Body of pancreas (tissue), 4 donors: ENCODE measurements at regions not wholly inside any gene's neighbourhood (a gene's known extent, or its start where the extent isn't known, plus 50 kb on each side); places are given as distances from the start of the nearest gene placed in this dataset.

ENCODE experiments used
- ATAC-seq: fragments of 150-250 bp; one replicate; pipeline ENCODE4 v1.9.1; 2016
- DNase-seq, 4 donors: peaks; one replicate each; pipeline ENCODE4 v3.0.0-alpha.2; 2019
- H3K27ac ChIP-seq, 4 donors: fragments of 200-600 bp; sonication (generic); 1 replicate in 3 of 4; 2 replicates in 1 of 4; pipeline versions ENCODE4 v1.5.1 to v1.6.1; 2016 to 2019; ENCODE audit warnings: mild to moderate bottlenecking in 1 of 4, mixed read lengths in 1 of 4, moderate library complexity in 1 of 4
- H3K27me3 ChIP-seq, 2 donors: fragments of 200-600 bp; sonication (generic); one replicate each; pipeline ENCODE4 v1.6.0; 2016; ENCODE audit warnings: mild to moderate bottlenecking in 1 of 2
- H3K36me3 ChIP-seq, 2 donors: fragments of 200-600 bp; sonication (generic); replicated peaks in 1 of 2; 2 replicates each; pipeline ENCODE4 v1.5.1; 2016; ENCODE audit warnings: low read depth in 2 of 2; ENCODE audit not compliant: insufficient read depth in 1 of 2
- H3K4me1 ChIP-seq: fragments of 200-600 bp; sonication (generic); one replicate; pipeline ENCODE4 v1.6.0; 2016
- H3K4me3 ChIP-seq, 2 donors: fragments of 200-600 bp; sonication (generic); 1 replicate in 1 of 2; 2 replicates in 1 of 2; pipeline ENCODE4 v1.5.1; 2016 to 2019
- H3K9me3 ChIP-seq, 3 donors: fragments of 200-600 bp; sonication (generic); 1 replicate in 2 of 3; 2 replicates in 1 of 3; pipeline ENCODE4 v1.5.1; 2016
- CTCF ChIP-seq, 7 experiments: fragments of 450-650 bp in 4 of 7; fragments of 200-600 bp in 3 of 7; sonication (generic) in 3 of 7; IDR thresholded peaks; one replicate each; pipeline ENCODE4 v1.5.1; 2016 to 2019; ENCODE audit warnings: antibody characterized with exemption in 7 of 7
- POLR2A ChIP-seq, 3 donors: fragments of 450-650 bp; IDR thresholded peaks; one replicate each; pipeline ENCODE4 v1.6.1; 2016; ENCODE audit warnings: antibody characterized with exemption in 3 of 3, mild to moderate bottlenecking in 2 of 3
- WGBS, 2 donors: methylation state at CpG; one replicate each; pipeline ENCODE4 v1.1.5; 2017; 5-methylcytosine and 5-hydroxymethylcytosine counted together
- intact Hi-C: fragments of 100-400 bp; cut with DNase I; formaldehyde crosslinking; loops from one replicate; pipeline ENCODE4 v1.15.1; 2023

- Histone ChIP-seq H3K27ac (no peak overlapping the region), H3K36me3 (no peaks in the 10 kb centered on the region), H3K4me1 (peaks cover 4% of the 10 kb centered on the region), H3K9me3 (no peaks in the 10 kb centered on the region), H3K27me3 (no peaks in the 10 kb centered on the region), H3K4me3 (no peak overlapping the region)
- no peak for ATAC-seq
- WGBS, 2 donors, result 76 to 86% methylated on average over 1 of the region's 1 CpG
- DNase-seq, result no peak
- TF ChIP-seq POLR2A (IDR thresholded peaks at IDR 0.05), result no peak
- TF ChIP-seq CTCF (IDR thresholded peaks at IDR 0.05), result no peak
- intact Hi-C loops, result no loop called here
Measured at GRCh38 chr18:48473816-48474215, 64.6 kb upstream of the ZBTB7C start.

- ATAC-seq, result no peak
- 61 to 100% methylated on average over 2 to 3 of the region's 3 CpGs for WGBS, 2 donors
- intact Hi-C loops, result no loop called here
Measured at GRCh38 chr18:48472610-48473009, 63.4 kb upstream of the ZBTB7C start.

GRCh38 chr18:48470484-48471180 is 61.4 kb upstream of the ZBTB7C start:
- H3K36me3 ChIP-seq, result no peaks in the 10 kb centered on the region
- H3K4me1 ChIP-seq, result no peaks in the 10 kb centered on the region
- no peak overlapping the region for H3K4me3 ChIP-seq
- H3K9me3 ChIP-seq, result no peaks in the 10 kb centered on the region
- WGBS, 2 donors, result 83 to 85% methylated on average over 5 of the region's 5 CpGs
- intact Hi-C loops, result no loop called here
- TF ChIP-seq CTCF (IDR thresholded peaks at IDR 0.05), result no peak
- no peak for TF ChIP-seq POLR2A (IDR thresholded peaks at IDR 0.05)
- H3K27me3 ChIP-seq, result no peaks in the 10 kb centered on the region
- no peak for ATAC-seq
- no peak for DNase-seq
- no peak overlapping the region for H3K27ac ChIP-seq

More at GRCh38 chr18:48472610-48473009, 63.4 kb upstream of the ZBTB7C start:
- peaks cover 4% of the 10 kb centered on the region for H3K4me1 ChIP-seq
- H3K36me3 ChIP-seq, result no peaks in the 10 kb centered on the region
- no peaks in the 10 kb centered on the region for H3K9me3 ChIP-seq
- TF ChIP-seq POLR2A (IDR thresholded peaks at IDR 0.05) (no peak), CTCF (IDR thresholded peaks at IDR 0.05) (no peak)
- no peak overlapping the region for H3K4me3 ChIP-seq
- no peaks in the 10 kb centered on the region for H3K27me3 ChIP-seq
- H3K27ac ChIP-seq, result no peak overlapping the region
- DNase-seq, result no peak

- no peaks in the 10 kb centered on the region for H3K27me3 ChIP-seq
- 72 to 83% methylated on average over 2 of the region's 2 CpGs for WGBS, 2 donors
- no peaks in the 10 kb centered on the region for H3K36me3 ChIP-seq
- H3K27ac ChIP-seq, result no peak overlapping the region
- ATAC-seq (no peak), DNase-seq (no peak)
- no peaks in the 10 kb centered on the region for H3K4me1 ChIP-seq
- TF ChIP-seq POLR2A (IDR thresholded peaks at IDR 0.05) (no peak), CTCF (IDR thresholded peaks at IDR 0.05) (no peak)
- H3K9me3 ChIP-seq, result no peaks in the 10 kb centered on the region
- intact Hi-C loops, result no loop called here
- no peak overlapping the region for H3K4me3 ChIP-seq
Measured at GRCh38 chr18:48468151-48468550, 59.0 kb upstream of the ZBTB7C start.

- Histone ChIP-seq H3K27me3 (no peaks in the 10 kb centered on the region), H3K9me3 (no peaks in the 10 kb centered on the region), H3K4me1 (no peaks in the 10 kb centered on the region), H3K36me3 (no peaks in the 10 kb centered on the region), H3K4me3 (no peak overlapping the region), H3K27ac (no peak overlapping the region)
- no peak for DNase-seq
- TF ChIP-seq POLR2A (IDR thresholded peaks at IDR 0.05) (no peak), CTCF (IDR thresholded peaks at IDR 0.05) (no peak)
- ATAC-seq, result no peak
- WGBS, 2 donors, result 85 to 93% methylated on average over 6 of the region's 6 CpGs
- intact Hi-C loops, result no loop called here
Measured at GRCh38 chr18:48467231-48467630, 58.0 kb upstream of the ZBTB7C start.
